ENCODE measurements at regions not wholly inside any gene's neighbourhood (a gene's known extent, or its start where the extent isn't known, plus 50 kb on each side); places are given as distances from the start of the nearest gene placed in this dataset.

DNA sequence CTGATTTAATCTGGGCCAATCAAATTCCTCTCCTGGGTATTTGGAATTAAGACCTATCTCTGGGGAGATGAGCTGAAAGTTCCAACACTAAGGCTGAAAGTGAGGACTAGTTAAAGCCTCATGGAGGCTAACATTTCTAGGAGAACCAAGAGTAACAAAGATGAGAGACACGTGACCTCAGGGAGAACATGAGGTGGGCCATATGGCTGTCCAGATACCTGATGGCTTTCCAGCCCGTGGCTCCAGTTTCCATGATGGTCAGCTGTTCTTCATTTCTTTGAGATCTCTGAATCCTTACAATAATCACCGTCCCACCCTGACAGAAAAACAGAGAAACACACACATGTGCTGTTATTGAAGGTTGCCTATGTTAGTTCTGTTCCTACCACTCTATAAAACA lies 66.1 kb downstream of the LEPR start:
- no peak for DNase-seq

DNA sequence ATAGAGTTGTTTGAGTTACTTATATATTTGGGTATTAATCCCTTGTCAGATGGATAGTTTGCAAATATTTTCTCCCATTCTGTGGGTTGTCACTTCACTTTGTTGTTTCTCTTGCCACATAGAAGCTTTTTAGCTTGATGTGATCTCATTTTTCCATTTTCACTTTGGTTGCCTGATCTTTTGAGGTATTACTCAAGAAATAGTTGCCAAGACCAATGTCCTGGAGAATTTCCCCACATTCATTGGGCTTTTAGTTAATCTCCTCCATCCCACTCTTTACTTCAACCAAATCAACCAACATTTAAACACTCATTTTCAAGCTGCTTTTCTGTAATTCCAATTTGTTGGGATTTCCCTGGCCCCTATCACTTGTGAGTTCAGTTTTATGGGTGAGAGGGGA lies 69.0 kb downstream of the LEPR start:
- DNase-seq: no peak

GRCh38 chr1:65490231-65491009 lies 70.0 kb downstream of the LEPR start:
- no peak for DNase-seq

GRCh38 chr1:65491472-65491871 lies 71.0 kb downstream of the LEPR start:
- no peak for DNase-seq

GRCh38 chr1:65493802-65494201 lies 73.3 kb downstream of the LEPR start:
- no peak for DNase-seq

- no peak for DNase-seq
These were observed 74.2 kb downstream of the LEPR start for GRCh38 chr1:65494671-65495070.

DNA sequence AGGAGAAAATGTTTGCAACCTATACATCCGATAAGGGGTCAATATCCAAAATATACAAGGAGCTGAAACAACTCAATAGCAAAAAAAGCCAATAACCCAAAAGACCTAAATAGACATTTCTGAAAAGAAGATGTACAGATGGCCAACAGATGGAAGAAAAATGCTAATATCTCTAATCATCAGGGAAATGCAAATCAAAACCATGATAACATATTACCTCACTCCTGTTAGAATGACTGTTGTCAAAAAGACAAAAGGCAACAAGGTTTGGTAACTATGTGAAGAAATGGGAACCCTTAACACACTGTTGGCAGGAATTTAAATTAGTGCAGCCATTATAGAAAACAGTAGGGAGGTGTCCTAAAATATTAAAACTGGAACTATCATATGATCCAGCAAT lies 74.7 kb downstream of the LEPR start:
- DNase-seq: no peak

DNA sequence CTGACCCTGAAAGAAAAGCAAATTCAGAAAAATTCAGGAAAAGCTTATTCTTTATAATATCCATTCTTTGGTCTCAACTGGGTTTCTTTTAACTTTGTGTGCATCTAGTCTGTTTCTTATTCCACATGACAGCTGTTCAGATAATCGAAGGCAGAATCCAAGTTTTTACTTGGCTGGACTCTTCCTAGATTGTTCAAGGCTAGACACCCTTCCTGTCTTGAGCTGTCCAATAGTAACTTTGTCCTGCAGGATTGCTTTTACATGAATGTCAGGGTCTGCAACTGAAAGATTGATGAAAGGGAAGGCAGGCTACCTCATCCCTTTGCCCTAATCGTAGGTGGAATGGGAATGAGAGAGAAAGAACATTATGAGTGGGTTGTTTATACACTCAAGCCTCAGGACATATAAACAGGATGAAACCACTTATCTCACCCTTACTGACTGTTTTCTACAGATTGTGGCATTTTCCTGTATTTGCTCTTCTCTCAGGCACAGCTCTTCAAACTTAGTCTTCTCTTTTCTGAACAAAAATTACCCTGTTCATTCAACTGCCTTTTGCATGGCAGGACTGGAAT lies 76.9 kb downstream of the LEPR start:
- no peak for DNase-seq

DNA sequence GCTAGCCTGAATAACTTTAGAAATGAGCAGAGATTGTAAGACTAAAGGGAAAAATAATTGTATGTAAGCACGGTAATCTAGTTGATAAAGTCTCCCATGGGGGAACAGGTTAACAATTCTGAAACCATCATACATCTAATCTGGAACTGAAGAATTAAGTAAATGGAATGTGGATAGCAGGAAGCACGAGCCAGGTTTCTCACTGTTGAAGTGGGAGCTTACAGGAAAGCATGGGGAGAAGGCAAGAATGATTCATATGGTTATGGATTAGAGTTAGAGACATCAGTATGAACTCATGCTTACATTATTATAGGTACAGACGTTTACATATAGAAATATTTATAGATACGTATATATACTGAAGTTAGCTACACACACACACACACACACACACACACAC lies 83.0 kb downstream of the LEPR start:
- no peak for DNase-seq

GRCh38 chr1:65504263-65504662 lies 83.8 kb downstream of the LEPR start:
- DNase-seq: no peak

DNA sequence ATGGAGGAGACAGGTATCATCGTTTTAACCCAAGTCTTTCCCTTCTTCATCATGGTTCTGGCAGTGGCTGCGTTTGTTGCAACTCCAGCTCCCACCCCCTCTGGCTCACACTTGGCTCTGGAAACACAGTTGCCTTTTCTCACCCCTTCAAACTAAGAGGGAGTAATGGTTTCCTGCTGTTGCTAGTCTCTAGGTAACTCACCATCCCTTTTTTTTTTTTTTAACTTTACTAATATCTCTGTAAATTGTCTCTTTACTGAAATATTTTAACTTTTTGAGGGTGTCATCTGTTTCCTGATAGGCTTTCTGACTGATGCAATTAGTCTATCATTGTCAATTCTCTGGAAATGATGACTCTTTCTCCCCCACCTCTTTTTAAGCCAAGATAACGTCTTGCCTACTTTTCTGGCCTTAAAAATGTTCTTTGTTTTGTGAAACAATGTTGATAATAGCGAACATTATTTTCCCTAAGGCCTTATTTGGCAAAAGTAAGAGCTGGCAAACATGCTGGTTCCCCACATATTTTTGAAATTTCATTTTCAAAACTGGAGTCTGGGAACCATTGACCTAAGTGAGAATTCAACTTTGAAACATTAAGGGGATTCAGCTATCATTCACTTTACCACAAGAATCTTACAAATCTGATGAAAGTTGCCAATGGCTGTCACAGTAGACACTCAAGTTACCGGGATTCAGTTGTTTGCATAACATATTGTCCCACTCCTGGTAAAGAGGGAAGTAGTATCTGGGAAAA lies 85.3 kb downstream of the LEPR start:
- DNase-seq: no peak

GRCh38 chr1:65508051-65508450 lies 87.6 kb downstream of the LEPR start:
- no peak for DNase-seq

DNA sequence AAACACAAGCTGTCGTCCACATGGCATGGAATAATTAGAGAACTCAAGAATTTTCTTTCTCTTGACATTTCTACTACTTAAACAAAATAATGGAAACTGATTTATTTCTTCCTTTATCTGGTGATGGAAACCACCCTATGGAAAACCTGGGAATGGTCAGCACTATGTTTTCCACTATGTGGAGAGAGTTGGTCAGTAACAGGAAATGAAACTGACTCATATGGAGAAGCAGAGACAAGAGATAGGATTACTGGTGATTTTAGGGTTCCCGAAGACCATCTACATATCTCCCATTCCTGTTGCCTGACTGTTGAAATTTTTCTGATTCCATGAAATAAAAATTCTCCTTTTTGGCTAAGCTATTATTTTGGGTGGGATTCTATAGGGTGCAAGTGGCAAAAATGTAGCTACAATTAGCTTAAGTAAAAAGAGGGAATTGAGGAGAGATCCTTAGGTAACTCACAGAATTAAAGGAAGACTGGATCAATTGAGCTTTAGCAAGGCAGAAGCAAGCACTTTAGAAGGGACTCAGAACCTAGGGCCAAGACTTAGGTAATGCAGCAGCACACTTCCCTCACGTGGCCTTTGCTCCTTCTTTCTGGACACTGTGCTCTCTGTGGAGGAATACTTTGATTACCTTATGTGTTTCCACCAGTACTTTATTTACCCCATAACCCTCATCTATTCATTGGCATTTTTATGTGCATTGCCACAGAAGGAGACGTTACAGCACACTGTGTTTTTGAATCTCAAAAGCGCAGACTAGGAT lies 89.6 kb downstream of the LEPR start:
- DNase-seq: no peak

- DNase-seq: no peak
These were observed 90.5 kb downstream of the LEPR start for GRCh38 chr1:65510961-65511360.

GRCh38 chr1:65512383-65512782 lies 91.9 kb downstream of the LEPR start:
- no peak for DNase-seq

DNA sequence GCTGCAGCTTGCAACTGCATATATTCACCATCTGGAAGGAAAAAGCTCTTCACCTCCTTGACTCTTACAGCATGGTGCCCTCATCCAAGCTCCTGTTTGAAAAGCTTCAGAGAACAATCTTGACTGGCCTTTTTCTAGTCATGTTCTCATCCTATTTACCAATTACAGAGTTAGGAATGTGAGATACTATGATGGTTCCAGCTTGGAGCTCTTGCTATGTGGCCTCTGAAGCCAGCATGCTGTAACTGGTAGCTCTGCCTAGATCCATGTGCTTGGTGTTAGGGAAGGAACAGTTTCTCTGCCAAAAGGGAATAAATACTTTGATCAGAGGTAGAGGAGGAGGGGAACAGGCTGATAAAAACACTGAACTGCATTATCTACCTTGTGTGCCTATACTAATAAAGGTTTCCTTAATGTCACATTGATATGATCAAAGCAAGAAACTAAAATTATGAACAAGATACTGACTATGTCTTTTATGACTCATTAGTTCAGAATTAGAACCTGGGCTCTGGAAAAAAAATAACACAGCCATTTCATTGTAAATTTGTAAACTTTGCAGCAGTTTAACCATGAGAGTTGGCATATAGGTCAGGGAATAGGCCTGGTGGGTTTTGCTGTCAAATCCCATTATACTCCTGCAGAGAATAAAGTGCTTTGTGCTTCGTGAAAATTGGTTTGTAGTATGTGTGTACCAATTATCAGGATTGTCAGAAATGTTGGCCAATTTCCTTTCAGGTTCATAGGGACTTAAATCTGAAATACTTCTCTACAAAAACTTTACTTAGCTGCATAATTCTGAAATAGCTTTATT lies 92.7 kb downstream of the LEPR start:
- DNase-seq: no peak

- no peak for DNase-seq
These were observed 93.6 kb downstream of the LEPR start for GRCh38 chr1:65514041-65514440.

DNA sequence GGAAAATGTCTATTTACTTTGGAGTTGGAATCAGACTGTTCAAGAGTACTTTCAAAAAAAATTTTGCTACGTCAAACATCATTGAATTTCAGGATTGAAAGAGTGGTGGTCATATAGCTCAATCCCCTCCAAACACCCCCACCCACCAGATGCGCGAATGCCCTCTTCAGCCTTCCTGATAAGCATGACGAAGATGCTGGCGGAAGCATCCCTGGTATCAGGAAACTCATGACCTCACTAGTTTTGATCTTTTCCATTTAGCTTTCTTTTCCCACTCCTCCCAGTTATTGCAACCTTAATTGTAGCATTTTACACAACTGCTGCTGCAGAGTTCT lies 104.4 kb downstream of the LEPR start:
- no peak for DNase-seq

DNA sequence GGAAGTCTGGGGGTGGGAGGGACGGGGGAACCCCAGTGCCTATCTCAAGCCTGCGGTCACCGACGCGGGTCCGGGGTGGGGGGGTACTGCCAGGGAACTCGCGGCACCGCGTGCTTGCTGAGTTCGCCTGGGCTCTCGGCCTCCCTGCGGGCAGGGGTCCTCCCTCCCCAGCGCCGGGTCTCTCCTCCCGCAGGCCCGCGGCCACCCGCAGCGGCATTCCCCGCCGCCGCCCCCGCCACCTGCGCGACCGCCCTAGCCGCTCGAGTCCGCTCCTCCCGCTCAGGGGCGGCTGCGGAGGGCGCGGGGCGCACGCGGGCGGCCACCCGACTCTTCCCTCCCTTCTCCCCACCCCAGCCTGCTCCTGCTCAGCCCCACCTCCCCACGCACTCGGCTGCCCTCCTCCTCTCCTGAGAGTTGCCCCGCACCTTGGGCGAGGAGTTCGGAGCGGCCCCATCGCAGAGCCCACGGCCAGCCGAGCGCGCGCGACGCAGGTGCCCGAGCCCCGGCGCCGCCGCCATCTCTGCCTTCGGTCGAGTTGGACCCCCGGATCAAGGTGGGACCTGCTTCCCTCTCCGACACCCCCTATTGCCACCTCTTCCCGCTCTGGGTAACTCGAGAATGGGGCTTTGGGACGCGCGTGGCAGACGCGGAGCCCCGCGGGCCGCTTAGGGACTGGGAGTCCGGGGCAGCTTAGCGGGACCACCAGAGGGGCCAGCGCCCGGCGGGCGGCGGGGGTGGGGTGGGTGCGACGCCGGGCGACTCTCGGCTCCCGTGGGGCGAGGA lies 105.0 kb downstream of the LEPR start:
- no peak for DNase-seq

DNA sequence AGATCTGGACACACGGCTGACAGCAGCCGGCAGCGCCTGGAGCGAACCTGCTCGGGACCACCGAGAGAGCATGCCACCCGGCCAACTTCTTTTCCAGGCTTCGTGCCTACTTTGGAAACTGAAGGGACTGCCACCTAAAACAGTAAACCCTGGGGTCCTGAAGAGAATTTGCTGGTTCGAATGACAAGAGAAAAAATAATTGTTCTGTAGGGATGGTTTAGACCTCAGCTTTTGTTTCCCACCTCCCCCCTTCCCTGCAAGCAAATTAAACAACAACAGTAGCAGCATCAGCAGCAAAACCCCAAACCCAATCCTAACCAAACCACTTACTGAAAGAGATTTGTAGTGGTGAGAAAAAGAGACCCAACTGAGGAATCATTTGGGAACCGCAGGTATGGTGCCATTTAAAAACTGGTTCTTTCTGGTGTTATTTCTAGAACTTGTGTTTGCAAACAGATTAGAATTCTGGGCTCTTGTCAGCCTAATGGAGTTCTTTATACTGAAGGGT lies 105.6 kb downstream of the LEPR start:
- DNase-seq: no peak

- DNase-seq: no peak
These were observed 106.7 kb downstream of the LEPR start for GRCh38 chr1:65527190-65527589.

Measured in NCI-H2171 (cell line).